D721Med (cell line): ENCODE measurements at regions not wholly inside any gene's neighbourhood (a gene's known extent, or its start where the extent isn't known, plus 50 kb on each side); places are given as distances from the start of the nearest gene placed in this dataset.

Experiments
- DNase-seq: peaks from one replicate; pipeline ENCODE4 v3.0.0; 2011; ENCODE audit warnings: low spot score; ENCODE audit not compliant: insufficient read length
- FAIRE-seq: peaks from 2 replicates; lab custom pipeline; 2011; peaks lifted over from hg19 to GRCh38; lab: Jason Lieb, UNC
- CTCF ChIP-seq: IDR thresholded peaks from 2 replicates; pipeline ENCODE4 v1.5.1; 2012; ENCODE audit warnings: mild to moderate bottlenecking, control low read depth; ENCODE audit not compliant: insufficient read depth; ENCODE audit errors: missing control alignments

DNA sequence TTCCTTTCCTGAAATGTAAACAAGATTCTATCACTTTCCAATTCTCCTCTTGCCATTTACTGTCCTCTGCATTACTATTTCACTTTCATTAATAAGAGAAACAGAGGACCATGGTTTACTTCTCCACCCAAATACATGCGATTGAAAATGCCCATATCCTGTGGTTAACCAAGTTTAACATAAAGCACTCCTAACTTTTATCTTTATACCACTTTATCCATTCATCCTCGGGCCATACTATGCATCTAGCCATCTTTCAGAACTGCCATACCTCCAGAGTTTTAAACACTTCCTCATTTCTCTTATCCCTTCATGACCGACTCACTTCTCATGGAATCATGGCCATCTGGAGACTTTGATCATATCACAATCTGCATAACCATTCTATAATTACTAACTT lies 1182.3 kb downstream of the CNTNAP5 start:
- FAIRE-seq (no peak), DNase-seq (no peak)
- TF ChIP-seq CTCF = no peak

DNA sequence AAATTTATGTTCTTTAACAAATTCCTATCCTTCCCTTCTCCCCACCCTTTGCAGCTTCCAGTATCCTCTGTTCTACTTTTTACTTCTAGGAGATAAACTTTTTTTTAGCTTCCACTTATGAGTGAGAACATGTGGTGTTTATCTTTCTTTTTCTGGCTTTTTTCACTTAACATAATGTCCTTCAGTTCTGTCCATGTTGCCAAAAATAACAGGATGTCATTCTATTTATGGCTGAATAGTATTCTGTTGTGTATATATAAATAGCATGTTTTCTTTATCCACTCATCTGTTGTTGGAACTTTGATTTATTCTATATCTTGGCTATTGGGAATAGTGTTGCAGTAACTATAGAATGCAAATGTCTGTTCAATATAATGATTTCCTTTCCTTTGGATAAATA lies 1191.2 kb downstream of the CNTNAP5 start:
- DNase-seq (no peak), FAIRE-seq (no peak)
- TF ChIP-seq CTCF = no peak

GRCh38 chr2:125224188-125224587 lies 1199.1 kb downstream of the CNTNAP5 start:
- no peak for FAIRE-seq
- TF ChIP-seq CTCF = no peak
- DNase-seq = no peak

DNA sequence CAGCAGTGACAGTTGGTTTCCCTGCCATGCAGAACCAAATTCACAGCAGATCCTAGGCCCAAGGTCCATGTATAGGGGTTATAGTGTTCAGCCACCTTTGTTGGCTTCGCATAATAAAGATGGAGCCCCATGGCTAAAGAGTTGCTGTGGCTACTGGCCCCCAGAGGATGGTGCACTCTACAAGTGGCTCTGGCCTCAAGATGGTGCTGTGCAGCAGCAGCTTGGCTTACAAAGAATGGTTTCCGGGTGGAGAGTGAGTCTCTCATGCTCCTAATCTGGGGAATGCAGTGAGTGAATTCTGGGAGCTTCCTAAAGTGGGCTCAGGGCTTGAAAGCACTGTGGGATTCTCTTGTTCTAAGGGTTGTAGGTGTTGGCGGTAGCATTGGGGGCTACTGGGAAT lies 1199.7 kb downstream of the CNTNAP5 start:
- no peak for TF ChIP-seq CTCF
- FAIRE-seq = no peak
- DNase-seq = no peak

- no peak for TF ChIP-seq CTCF
- DNase-seq = no peak
- no peak for FAIRE-seq
Measured at GRCh38 chr2:125227843-125228392, 1202.8 kb downstream of the CNTNAP5 start.

GRCh38 chr2:125240870-125241269 lies 1215.8 kb downstream of the CNTNAP5 start:
- FAIRE-seq = no peak
- DNase-seq = no peak
- TF ChIP-seq CTCF = no peak

- FAIRE-seq (no peak), DNase-seq (no peak)
- no peak for TF ChIP-seq CTCF
Measured at GRCh38 chr2:125243074-125243473, 1218.0 kb downstream of the CNTNAP5 start.
